Fibroblast of skin of back (primary cell): ENCODE measurements at regions not wholly inside any gene's neighbourhood (a gene's known extent, or its start where the extent isn't known, plus 50 kb on each side); places are given as distances from the start of the nearest gene placed in this dataset.
"Not testable (repeated sequence)": the region's sequence is repeated elsewhere in the genome, so short reads cannot be mapped to it uniquely, and the experiment has no call there.

Experiments used
- DNase-seq: peaks from one replicate; pipeline ENCODE4 v3.0.0-alpha.2; 2013

GRCh38 chr5:154543380-154543779 is 65.4 kb upstream of the HAND1 start:
- no peak for DNase-seq

DNA sequence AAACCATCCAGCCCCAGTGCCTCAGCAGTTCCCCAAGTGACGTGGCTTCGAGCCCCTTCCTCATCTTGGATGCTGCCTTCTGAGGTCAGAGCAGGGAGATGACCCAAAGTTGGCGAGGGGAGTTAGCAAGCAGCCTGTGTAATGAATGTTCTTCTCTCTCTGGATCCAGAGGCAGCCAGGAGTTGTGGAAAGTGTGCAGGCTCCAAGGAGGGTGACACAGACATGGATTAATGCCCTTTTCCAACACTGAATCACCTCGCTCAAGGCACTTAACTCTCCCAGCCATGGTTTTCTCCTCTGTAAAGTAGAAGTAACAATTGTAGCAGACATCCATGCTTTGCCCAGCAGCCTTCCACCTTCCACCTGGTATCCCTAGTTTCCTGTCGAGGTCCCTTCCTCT is 64.6 kb upstream of the HAND1 start:
- no peak for DNase-seq

GRCh38 chr5:154542000-154542399 is 64.0 kb upstream of the HAND1 start:
- no peak for DNase-seq

GRCh38 chr5:154541553-154541952 is 63.5 kb upstream of the HAND1 start:
- no peak for DNase-seq

DNA sequence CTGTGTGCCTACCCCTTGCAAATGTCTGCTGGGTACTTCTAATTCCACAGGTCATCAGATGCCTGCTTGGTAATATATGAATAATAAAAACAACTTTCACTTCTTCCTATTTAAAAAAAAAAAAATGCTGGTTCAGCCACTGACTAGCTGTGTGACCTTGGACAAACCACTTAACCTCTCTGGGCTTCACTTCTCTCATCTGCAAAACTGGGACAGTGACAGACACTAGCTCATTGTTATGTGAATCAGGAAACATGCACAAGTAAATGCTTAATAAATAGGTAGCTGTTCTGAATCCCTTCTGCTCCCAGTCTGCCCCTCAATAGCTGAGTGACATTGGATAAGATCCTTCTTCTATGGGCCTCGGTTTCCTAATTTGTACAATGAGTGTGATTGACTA is 62.6 kb upstream of the HAND1 start:
- no peak for DNase-seq

GRCh38 chr5:154538492-154538891 is 60.5 kb upstream of the HAND1 start:
- no peak for DNase-seq

DNA sequence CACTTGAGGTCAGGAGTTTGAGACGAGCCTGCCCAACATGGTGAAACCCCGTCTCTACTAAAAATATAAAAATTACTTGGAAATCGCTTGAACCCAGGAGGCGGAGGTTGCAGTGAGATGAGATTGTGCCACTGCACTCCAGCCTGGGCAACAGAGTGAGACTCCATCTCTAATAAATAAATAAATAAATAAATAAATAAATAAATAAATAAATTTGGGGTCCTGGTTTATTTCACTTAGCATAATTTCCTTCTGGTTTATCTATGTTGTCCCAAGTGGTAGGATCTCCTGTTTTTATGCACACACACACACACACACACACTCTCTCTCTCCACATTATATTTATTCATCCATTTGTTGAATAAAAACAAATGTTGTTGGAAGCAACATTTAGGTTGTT is 58.4 kb upstream of the HAND1 start:
- not testable (repeated sequence) for DNase-seq

GRCh38 chr5:154535535-154535934 is 57.5 kb upstream of the HAND1 start:
- no peak for DNase-seq

DNA sequence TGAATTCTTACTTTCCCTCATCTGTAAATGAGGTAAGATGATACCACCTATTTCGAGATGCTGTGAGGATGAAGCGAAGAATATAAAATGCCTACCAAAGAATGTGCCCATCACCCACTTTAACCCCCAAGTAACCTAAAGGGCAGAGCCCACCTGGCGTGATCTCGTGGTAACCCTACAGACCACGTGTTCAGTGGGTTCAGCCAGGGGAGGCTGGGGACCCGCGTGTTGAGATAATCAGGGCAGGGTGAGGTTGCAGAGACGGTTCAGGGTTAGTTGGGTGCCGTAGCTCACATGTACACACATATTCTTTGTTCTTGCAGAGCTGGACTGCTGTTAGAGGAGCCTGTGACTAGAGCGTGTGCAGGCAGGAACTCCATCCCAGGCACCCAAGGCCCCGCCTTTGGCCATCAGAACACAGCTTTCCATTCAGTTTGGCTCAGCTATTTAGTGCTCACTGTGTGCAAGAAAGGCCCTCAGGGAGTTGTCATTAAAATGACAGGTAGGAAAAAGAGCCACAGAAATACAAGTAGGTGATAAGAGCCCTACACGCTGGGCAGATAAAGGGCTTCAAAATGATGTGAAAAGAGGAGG is 56.5 kb upstream of the HAND1 start:
- no peak for DNase-seq

GRCh38 chr5:154529282-154529681 is 51.3 kb upstream of the HAND1 start:
- DNase-seq: no peak

- DNase-seq: no peak
These were observed 50.1 kb upstream of the HAND1 start for GRCh38 chr5:154528005-154528594.
